Liver (tissue), 3 donors: ENCODE measurements at regions not wholly inside any gene's neighbourhood (a gene's known extent, or its start where the extent isn't known, plus 50 kb on each side); places are given as distances from the start of the nearest gene placed in this dataset.

ENCODE experiments used
- CTCF ChIP-seq: fragments of 150-350 bp; IDR thresholded peaks from 2 replicates; pipeline ENCODE4 v1.5.1; 2017; ENCODE audit warnings: improper control_type of control experiment, low read depth, low read length; ENCODE audit not compliant: missing input control
- NR2F2 ChIP-seq: IDR thresholded peaks from 2 replicates; pipeline ENCODE4 v1.6.1; 2016; ENCODE audit warnings: antibody characterized with exemption
- RAD21 ChIP-seq, 2 donors: IDR thresholded peaks; 2 replicates each; pipeline ENCODE4 v1.6.1; 2016; ENCODE audit warnings: antibody characterized with exemption in 2 of 2, mild to moderate bottlenecking in 2 of 2
- SP1 ChIP-seq: IDR thresholded peaks from 2 replicates; pipeline ENCODE4 v1.6.1; 2018; ENCODE audit warnings: antibody characterized with exemption, mild to moderate bottlenecking
- YY1 ChIP-seq: IDR thresholded peaks from 2 replicates; pipeline ENCODE4 v1.6.1; 2016; ENCODE audit warnings: antibody characterized with exemption, mild to moderate bottlenecking
- donor health status: healthy.
- donor health status: healthy.

GRCh38 chr3:193132964-193133363, 108.1 kb upstream of the PLAAT1 start:
- TF ChIP-seq SP1 (no peak), YY1 (no peak), CTCF (no peak), RAD21 (IDR thresholded peaks at IDR 0.05) (no peak), NR2F2 (no peak)
